NCI-H2196 treated with DMSO at 0.1 percent for 48 hours (cell line): ENCODE measurements at regions not wholly inside any gene's neighbourhood (a gene's known extent, or its start where the extent isn't known, plus 50 kb on each side); places are given as distances from the start of the nearest gene placed in this dataset.

ENCODE experiments used
- DNase-seq: peaks from one replicate; lab custom pipeline; 2025; ENCODE audit not compliant: unreplicated experiment; lab: John Stamatoyannopoulos, UW

DNA sequence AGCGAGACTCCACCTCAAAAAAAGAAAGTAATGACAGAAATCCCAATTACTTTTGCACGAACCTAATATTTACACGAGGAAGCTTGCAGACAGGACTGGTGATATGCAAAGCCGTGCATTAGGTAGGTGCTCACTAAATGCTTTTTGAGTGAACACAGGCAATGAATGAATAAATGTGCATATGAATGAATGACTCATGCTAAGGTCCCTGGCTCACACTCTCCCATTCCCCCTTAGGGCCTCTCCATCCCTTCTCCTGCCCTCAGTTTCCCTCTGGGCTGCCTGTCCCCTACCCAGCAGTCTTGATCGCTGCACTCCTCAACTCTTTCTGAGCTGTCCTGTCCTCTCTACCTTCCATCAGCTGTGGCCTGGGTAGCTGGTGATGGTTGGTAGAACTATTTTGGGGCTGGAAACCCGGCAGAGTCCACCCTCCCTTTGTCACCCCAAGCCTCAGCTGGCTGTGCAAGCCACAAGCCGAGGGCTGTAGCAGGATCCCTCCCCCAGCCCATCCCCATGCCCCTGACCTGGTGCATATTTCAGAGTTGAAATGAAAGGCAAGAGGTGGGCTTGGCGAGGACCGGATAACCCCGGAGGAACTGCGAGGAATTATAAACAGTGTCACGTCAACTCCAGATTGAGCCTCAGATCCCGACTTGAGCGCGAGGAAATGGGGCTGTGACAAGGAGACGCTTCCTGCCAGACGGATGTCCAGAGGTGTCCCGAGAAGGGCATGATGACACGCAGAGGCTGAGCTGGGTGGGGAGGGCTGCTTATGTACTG, 191.7 kb upstream of the GSC start:
- no peak for DNase-seq

DNA sequence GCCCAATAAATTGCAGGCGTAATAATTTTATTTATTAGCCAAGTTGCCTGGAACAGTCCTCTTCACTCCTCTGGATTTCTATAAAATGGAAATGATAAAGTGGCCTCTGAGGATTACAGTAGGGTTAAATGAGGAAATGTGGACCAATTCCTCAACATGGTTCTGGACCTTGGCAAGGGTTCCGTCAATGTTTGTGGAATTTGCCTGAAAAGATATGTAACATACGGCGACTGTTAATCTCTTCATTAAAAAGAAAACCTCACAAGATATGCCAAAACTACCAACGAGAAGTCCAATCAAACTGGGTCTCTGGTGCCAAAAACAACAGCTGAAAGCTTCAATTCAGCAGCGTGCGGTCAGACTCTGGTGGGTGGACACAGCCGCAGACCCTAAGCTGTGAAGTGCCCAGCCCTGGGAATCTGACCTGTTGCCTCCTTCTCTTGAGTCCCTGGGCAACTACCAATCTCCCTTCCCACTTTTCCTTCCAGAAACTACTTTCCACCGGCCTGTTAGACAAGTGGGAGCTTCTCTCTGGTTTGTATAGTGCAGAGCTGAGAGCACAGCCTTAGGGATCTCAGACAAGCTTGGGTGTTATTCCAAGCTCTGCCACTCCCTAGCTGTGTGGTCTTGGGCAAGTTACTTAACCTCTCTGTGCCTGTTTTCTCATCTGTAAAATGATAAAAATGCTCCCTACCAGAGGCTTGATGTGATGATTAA, 190.5 kb upstream of the GSC start:
- DNase-seq = no peak

DNA sequence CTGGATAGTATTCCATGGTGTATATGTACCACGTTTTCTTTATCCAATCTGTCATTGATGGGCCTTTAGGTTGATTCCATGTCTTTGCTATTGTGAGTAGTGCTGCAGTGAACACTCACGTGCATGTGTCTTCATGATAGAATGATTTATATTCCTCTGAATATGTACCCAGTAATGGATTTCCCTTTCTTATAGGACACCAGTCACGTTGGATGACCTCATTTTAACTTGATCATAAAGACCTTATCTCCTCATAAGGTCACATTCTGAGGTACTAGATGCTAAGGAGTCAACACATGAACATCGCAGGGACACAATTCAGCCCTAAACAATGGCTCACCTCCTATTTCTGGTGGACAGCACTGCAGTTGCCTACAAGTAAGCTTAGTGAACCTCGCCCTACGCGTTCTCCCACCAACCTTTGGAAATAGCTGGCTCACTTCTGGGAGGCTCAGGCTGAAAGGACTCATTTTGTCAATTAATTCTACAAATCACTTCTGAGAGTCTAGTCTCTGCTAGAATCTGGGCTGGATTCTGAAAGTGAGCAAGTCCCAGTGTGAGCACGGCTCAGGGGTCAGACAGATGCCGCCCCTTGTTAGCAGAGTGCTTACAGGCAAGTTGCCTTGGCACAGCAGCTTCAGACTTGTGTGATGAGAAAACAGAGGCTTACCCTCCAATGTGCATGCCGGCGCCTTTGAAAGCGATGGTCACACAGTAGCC, 183.8 kb upstream of the GSC start:
- no peak for DNase-seq

DNA sequence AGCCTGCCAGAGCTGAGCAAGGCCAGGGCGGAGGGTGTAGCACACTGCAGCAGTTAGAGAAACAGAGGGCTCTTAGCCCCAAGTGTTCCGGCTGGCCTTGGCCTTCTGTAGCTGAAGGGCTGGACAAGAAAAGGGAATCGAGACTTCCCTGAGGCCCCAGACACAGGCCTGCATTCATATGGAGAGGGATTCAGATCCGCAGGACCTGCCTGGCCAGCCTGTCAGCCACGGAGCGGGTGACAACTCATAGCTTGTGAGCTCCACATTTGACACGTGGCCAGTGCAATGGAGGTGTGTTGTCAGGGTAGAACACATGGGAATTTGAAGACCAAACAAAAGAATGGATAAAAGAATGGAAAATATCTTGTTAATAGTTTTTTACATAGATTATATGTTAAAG, 182.2 kb upstream of the GSC start:
- DNase-seq = no peak

DNA sequence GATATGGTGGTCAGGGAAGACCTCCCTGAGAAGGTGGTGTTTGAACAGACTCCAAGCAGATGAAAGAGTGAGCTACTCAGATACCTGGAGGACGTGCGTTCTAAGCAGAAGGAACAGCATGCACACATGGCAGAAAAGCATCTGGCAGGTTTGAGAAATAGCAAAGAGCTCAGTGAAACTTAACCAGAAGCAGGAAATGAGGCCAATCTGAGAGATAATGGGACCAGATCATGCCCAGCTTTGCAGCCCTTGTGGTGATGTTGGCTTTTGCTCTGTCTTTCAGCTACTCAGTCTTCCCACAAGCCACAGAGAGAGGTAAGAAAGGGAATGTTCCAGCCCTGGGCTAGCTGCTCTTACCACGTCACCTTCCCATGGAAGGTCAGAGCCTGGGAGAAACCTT, 176.3 kb upstream of the GSC start:
- no peak for DNase-seq

DNA sequence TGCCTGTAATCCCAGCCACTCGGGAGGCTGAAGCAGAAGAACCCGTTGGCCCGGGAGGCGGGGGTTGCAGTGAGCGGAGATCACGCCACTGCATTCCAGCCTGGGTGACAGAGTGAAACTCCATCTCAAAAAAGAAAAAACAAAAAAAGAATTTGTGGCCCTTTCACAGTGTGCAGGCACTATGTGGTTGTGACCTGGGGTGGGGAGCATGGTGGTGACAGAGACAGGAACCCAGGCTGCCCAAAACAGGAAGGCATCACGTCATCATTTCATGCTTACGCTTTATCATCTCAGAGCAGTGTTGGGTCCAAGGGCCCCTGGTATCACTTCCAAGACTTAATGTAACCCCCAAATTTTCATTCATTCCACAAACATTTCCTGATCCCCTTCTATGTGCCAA, 175.7 kb upstream of the GSC start:
- no peak for DNase-seq

DNA sequence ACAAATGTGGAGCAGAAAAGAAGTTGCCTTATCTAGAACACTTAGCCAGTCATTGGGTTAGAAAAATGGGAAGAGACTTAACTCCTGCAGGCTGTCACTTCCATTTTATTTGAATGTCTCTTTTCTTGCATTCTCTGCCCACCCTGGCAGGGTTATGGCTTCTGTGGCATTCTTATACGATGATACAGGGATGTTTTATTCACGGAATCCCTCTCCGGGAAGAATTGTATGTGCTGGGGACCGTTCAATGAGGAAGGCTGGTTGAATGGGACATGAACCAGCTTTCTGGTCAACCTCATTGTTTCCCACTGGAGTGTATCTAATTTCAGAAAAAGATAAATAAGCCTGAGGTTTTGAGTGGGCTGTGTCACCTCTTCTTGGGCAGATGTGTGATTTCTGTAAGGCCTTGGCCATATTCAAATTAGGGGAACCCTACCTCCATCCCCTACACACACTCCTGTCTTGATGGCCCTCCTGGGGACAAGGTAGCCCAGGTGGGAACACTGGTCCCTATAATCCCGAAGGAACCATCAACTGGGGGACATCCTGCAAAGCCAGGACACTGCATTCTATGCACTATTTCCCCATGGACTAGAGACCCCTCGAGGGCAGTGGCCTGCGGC, 174.8 kb upstream of the GSC start:
- no peak for DNase-seq

DNA sequence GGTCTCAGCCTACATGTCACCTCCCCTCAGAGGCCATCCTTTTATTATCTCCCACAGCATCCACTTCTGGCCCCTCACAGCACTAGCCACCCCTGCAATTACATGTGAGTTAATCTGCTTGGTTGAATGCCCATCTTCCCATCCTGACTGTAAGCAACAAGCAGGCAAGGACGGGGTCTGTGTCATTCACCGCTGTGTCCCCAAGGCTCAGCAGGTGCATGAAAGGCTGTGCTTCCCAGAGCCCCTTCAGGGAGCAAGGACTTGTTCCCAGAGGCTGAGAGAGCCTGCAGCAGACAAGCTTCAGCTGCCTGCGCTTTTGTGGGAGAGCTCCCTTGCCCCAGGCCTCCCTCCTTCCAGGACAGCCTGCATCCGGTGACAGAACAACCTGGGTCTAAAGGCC, 172.7 kb upstream of the GSC start:
- no peak for DNase-seq

DNA sequence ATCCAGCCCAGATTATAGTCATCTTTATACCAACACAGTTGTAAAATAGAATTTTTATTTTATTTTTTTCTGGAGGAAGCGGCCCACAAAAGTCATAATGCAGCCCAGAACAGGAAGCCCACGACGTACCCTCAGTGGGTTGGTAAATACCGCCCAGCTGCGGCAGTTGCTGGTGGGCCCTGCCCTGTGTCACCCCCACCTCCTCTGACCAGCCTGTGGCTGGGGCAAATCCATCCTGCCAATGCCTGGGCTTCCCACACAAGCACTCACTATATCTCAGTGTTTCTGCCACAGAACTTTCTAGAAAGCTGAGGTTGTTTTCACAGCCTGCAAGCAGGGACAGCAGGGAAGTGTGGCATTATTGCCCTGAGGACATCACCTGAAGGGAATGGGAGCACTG, 171.4 kb upstream of the GSC start:
- DNase-seq = no peak

DNA sequence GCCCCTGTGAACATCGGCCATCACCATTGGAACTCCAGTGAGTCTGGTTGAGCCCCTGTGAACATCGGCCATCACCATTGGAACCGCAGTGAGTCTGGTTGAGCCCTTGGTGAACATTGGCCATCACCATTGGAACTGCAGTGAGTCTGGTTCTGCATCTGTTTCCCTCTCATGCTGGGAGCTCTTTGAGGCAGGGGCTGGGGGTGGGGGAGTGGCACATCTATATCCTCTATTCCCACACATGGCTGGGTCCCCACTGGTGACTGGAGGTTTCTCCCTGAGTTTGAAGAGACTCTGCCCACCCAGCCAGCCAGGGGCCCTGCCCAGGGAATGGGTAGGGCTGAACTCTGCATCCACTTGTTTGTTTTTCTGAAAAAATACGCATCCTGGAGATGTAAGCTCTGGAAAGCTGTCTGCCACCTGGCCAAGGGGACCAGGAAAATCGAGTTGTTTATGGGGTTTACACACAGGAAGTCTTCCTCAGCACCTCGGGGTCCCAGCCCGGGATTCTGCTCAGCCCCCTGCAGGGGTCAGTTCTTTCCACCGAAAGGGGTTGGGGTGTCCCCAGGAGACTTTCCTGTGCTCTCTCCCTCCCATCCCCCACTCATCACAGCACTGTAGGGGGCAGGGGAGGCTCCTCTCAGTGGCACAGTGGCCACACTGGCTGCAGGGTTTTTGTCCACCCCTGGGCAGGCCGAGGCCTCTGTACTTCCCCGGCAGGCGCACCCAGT, 170.5 kb upstream of the GSC start:
- no peak for DNase-seq

DNA sequence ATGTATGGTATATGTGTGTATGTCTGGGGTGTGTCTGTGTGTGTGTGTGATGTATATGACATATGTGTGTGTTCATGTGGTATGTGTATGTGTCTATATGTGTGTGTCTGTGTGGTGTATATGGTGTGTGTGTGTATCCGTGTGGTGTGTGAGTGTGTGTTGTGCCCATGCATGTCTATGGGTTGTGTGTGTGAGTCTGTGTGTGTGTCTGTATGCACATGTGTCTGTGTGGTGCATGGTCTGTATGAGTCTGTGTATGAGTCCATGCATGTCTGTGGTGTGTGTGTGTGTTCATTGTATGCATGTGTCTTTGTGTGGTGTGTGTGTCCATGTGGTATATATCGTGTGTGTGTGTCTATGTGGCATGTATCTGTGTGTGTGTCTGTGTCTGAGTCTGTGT, 168.1 kb upstream of the GSC start:
- no peak for DNase-seq

DNA sequence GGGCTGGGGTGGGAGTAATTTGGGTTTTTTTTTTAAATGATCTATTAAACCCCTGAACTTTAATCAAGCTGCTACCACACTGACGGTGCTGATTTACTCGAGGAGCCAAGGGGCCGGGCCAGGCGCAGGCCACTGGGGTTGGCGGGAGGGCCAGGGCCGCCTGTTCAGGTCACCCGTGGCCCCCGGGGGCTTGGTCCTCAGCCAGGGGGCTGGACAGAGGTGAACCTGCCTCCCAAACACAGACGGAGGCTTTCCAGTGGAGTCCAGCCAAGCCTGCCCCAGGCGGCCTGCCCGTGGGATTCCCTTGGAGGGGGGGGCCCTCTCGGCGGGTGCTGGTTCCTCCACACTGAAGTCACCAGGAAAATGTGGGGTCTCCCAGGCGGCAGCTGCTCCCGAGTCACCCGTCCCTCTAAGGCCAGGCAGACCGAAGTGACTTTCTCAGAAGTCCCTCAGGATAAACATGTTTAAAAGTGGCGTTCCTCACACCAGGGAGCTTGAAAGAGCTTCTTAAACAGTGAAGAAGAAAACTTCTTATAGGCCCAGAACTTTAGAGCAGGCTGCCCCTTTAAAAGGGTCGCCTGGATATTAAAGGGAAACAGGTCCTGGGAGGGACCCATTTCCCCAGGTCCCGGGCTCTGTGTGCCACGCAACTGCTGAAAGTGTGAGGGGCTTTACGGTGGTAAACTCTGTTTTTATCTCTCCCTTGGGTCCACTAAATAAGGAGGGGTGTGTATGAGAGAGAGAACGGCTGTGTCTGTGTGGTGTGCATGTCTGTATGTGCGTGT, 167.2 kb upstream of the GSC start:
- no peak for DNase-seq

DNA sequence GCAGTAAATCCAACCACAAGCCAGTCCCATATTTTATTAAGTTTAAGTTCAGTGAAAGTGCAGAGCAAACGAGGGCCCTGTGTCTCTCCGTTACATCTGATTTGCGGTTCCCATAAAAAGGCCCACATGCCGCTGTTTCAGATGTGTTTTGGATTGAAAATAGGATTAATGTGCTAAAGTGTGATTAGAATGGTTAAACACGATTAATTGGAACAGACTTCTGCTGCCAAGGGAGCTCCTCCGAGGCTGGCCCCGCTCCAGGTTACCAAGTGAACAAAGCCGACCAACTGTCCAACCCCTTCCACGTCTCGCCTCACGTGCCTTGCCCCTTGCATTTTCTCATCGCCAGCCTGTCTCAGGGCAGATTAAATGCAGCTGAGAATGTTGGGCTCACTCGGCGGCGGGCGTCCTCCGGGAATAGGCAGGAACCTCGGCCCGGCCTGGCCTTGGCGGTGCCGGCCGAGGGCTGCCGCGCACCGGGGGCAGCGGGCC, 166.5 kb upstream of the GSC start:
- DNase-seq = peak; percentile 31

DNA sequence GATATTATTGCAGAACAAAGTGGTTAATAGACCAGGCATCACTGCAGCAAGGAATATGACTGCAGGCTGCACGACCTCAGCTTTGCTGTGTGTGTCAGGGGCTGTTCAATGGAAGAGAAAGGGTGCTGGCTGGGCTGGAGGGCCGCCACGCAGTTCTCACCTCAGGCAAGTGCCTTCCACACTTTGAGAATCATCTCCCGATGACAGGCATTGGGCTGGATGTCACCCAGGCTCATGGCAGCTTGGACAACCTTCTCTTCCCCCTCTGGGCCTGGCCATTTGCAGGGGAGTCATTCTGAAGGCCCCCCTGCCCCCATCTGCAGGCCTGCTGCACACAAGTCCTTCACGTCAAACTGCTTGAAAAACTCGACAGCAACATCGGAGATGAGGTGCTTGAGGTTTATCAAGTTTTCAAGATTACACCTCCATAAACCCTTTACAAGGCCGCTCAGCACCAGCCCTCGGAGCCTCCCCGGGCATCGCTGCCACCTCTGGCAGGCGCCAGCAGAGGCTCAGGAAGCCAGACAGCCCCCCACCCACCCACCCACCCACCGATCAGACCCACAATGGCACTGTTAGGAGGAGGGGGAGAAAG, 165.9 kb upstream of the GSC start:
- DNase-seq = no peak

DNA sequence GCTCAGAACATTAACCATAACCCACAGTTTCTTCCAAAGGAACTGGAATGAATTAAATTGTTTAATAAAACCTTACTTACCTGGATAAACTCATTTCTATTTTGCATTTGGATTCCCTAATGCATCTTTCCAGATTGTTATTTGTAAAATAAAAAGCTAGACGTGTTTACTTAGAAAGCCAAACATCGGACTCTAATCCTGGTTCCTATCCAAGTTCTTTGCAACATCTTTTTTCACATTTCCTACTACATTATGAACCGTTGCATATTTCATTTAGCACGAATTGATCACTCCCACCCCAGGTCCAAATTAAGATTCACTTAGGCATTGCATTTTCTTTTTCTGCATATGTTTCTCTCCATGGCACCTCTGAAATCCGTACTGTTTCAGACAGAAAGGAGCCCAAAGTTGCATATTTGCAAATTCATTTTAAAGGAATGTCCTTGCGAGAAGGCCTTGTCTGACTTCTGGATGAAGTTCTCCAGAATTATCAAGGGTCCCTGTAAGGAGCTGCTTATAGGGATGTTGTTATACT, 164.4 kb upstream of the GSC start:
- no peak for DNase-seq

DNA sequence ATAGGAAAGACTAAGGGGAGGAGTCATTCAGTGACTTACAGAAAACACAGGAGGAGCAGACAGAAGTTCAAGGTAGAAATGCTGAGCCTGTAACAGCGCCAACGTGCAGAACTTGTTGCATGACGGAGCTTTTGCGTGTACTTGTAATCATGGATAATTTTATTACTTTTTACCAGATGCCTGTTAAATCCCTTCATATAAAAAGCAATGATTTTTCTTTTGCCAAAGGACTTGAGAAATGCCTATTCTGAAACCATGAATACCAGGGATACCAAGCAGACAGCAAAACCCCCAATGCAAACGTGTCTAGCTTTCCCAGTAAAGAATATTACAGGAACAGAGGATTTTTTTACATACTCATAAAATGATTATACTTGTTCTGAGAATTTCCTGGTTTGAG, 163.6 kb upstream of the GSC start:
- no peak for DNase-seq

DNA sequence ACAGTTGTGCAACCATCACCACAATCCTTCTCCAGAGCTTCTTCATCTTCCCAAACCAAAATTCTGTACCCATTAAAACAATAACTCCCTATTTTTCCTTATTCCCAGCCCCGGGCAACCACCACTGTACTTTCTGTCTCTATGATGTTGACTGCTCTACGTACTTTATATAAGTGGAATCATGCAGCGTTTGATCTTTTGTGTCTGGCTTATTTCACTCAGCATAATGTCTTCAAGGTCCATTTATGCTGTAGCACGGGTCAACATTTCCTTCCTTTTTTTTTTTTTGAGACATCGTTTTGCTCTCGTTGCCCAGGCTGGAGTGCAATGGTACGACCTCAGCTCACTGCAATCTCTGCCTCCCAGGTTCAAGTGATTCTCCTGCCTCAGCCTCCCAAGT, 162.7 kb upstream of the GSC start:
- no peak for DNase-seq

DNA sequence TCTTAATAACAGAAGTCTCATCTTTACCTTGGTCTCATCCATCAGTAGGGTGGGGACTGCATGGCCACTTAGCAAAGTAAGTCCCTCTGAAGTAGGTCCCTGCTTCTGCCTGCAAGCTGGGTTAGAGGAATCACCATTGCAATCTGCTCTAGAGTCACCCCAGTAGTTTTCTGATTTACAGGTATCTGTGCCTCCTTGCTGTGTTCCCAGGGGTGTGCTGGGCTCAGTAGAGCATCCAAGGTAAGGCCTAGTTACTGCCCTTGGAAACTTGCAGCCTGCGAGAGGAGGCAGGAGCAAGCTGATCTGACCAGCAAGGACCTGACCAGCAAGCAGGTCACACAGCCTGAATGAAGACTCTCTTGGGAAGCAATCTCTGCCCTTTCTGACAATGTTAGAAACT, 160.8 kb upstream of the GSC start:
- DNase-seq = no peak

DNA sequence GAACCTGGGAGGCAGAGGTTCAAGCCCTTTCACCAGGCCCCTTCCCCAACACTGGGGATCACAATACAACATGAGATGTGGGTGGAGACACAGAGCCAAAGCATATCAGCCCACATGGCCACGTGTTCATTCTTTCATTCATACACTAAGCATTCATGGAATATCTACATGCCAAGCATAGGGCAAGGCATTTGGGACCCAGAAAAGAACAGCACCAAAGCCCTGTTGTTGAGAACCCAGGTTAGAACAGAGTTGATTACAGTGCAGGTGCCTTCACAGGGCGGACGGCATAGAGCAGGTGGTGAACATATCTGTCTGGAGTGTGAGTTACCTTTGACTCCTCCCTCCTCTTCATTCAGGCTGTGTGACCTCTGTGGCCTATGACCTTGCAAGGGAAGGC, 159.4 kb upstream of the GSC start:
- DNase-seq = no peak
